ENCODE measurements at regions not wholly inside any gene's neighbourhood (a gene's known extent, or its start where the extent isn't known, plus 50 kb on each side); places are given as distances from the start of the nearest gene placed in this dataset.

- TF ChIP-seq CTCF (IDR thresholded peaks at IDR 0.05) (no peak), POLR2A (IDR thresholded peaks at IDR 0.05) (no peak)
Observed at GRCh38 chr9:90064971-90065370, 460.2 kb downstream of the GADD45G start.
